Nephron (organoid): ENCODE measurements at regions not wholly inside any gene's neighbourhood (a gene's known extent, or its start where the extent isn't known, plus 50 kb on each side); places are given as distances from the start of the nearest gene placed in this dataset.

Experiments
- H3K27ac Mint-ChIP-seq, 3 experiments: 2 replicates each; pipeline ENCODE4 v1.8.0; 2020; ENCODE audit warnings: mixed read lengths in 3 of 3, mild to moderate bottlenecking in 2 of 3, moderate library complexity in 1 of 3
- H3K27me3 Mint-ChIP-seq: 2 replicates; pipeline ENCODE4 v1.8.0; 2021; ENCODE audit warnings: low read depth, mild to moderate bottlenecking, moderate library complexity, mixed read lengths
- H3K36me3 Mint-ChIP-seq: 2 replicates; pipeline ENCODE4 v1.8.0; 2020; ENCODE audit warnings: low read depth, mixed read lengths
- H3K4me1 Mint-ChIP-seq: 2 replicates; pipeline ENCODE4 v1.8.0; 2020; ENCODE audit warnings: mixed read lengths
- H3K4me3 Mint-ChIP-seq, 3 experiments: 2 replicates each; pipeline ENCODE4 v1.8.0; 2020; ENCODE audit warnings: mild to moderate bottlenecking in 3 of 3, mixed read lengths in 3 of 3, moderate library complexity in 2 of 3
- H3K9me3 Mint-ChIP-seq: 2 replicates; pipeline ENCODE4 v1.8.0; 2020; ENCODE audit warnings: mixed read lengths
- TF ChIP-seq, protein P1 (sequence below), 3 experiments: fragments of 200-600 bp; sonication (generic); IDR thresholded peaks; one replicate each; pipeline ENCODE4 v1.5.0; 2021; ENCODE audit warnings: antibody characterized with exemption in 3 of 3; ENCODE audit not compliant: unreplicated experiment in 3 of 3

DNA sequence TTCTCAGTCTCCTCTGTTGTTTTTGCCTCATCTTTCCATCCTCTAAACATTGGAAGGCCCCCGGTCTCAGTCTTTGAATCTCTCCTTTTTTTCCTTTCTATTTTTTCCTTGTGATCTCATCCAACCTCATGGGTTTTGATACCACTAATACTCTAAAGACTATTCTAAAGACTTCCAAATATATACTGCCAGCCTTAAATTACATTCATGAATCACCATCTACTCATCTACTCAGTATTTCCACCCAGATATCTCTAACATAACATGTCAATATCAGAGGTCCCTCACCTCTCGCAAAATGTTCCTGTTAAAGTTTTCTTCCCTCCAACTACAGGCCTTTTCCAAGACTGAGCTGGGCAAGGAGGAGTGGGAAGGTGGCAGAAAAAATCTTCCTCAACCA is 282.5 kb upstream of the TTC14 start:
- Mint-ChIP-seq H3K27ac (no peak overlapping the region), H3K27me3 (peaks cover 3% of the 10 kb centered on the region), H3K36me3 (no peaks in the 10 kb centered on the region), H3K9me3 (no peaks in the 10 kb centered on the region), H3K4me1 (no peaks in the 10 kb centered on the region), H3K4me3 (no peak overlapping the region)
- TF ChIP-seq, protein P1, sequence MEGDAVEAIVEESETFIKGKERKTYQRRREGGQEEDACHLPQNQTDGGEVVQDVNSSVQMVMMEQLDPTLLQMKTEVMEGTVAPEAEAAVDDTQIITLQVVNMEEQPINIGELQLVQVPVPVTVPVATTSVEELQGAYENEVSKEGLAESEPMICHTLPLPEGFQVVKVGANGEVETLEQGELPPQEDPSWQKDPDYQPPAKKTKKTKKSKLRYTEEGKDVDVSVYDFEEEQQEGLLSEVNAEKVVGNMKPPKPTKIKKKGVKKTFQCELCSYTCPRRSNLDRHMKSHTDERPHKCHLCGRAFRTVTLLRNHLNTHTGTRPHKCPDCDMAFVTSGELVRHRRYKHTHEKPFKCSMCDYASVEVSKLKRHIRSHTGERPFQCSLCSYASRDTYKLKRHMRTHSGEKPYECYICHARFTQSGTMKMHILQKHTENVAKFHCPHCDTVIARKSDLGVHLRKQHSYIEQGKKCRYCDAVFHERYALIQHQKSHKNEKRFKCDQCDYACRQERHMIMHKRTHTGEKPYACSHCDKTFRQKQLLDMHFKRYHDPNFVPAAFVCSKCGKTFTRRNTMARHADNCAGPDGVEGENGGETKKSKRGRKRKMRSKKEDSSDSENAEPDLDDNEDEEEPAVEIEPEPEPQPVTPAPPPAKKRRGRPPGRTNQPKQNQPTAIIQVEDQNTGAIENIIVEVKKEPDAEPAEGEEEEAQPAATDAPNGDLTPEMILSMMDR (IDR thresholded peaks at IDR 0.05; ENCODE audit: unreplicated experiment in 3 of 3): no peak

DNA sequence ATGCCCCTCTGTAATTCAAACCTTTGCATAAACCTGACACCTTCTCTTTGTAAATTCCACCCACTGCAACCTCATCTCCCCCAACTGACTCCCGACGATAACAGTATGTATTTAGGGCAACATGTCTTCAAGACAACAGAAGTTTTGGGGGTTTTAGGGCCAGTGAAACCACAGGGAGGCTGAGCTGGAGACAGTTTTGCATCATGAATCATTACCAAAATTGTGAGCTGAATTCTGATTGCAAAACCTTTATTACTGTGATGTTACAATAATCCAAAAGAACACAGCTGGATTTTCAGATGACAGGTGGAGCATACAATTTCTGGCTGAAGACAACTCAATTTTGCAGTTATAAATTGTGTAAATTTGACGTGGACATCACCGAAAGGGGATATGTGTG is 281.3 kb upstream of the TTC14 start:
- H3K4me1 Mint-ChIP-seq: no peaks in the 10 kb centered on the region
- peaks cover 3% of the 10 kb centered on the region for H3K27me3 Mint-ChIP-seq
- no peaks in the 10 kb centered on the region for H3K36me3 Mint-ChIP-seq
- H3K9me3 Mint-ChIP-seq: no peaks in the 10 kb centered on the region
- TF ChIP-seq, protein P1 (IDR thresholded peaks at IDR 0.05; ENCODE audit: unreplicated experiment in 3 of 3): no peak
- no peak overlapping the region for H3K27ac Mint-ChIP-seq
- no peak overlapping the region for H3K4me3 Mint-ChIP-seq

DNA sequence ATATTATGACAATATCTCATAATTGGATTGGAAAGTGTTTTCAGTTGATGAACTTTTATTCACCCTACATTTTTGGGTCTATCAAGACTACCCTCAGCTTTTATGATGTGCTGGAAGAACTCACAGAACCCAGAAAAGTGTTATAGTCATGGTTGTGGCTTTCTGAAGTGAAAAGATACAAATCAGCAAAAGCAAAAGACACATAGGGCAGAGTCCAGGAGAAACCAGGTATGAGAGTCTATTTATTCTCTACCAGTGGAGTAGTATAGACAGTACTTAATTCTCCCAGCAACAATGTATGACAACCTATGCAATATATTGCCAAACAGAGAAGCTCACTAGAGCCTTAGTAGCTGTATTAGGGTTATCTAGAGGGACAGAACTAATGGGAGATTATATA is 280.4 kb upstream of the TTC14 start:
- no peaks in the 10 kb centered on the region for H3K36me3 Mint-ChIP-seq
- H3K4me1 Mint-ChIP-seq: no peaks in the 10 kb centered on the region
- no peaks in the 10 kb centered on the region for H3K9me3 Mint-ChIP-seq
- TF ChIP-seq, protein P1 (IDR thresholded peaks at IDR 0.05; ENCODE audit: unreplicated experiment in 3 of 3): no peak
- H3K4me3 Mint-ChIP-seq: no peak overlapping the region
- H3K27ac Mint-ChIP-seq: no peak overlapping the region
- peaks cover 3% of the 10 kb centered on the region for H3K27me3 Mint-ChIP-seq

DNA sequence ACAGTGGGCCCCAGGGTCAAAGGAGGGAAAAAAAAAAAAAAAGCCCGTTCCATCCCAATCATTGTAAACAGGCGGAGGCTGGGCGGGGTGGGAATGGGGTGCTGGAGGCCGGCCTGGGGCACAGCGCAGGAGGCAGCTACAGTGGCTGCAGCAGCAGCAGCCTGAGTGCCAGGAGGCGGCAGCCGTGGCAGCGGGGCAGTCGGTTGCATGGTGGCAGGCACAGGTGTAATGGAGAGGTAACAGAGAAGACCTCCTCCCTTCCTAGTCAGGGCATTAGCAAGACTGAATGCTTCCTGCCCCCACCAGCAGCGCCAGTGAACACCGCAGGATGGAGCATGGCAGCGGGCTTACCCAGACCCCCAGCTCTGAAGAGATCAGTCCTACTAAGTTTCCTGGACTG is 279.1 kb upstream of the TTC14 start:
- no peaks in the 10 kb centered on the region for H3K36me3 Mint-ChIP-seq
- no peaks in the 10 kb centered on the region for H3K9me3 Mint-ChIP-seq
- TF ChIP-seq, protein P1 (IDR thresholded peaks at IDR 0.05; ENCODE audit: unreplicated experiment in 3 of 3): no peak
- no peaks in the 10 kb centered on the region for H3K4me1 Mint-ChIP-seq
- peaks cover 3% of the 10 kb centered on the region for H3K27me3 Mint-ChIP-seq
- no peak overlapping the region for H3K4me3 Mint-ChIP-seq
- no peak overlapping the region for H3K27ac Mint-ChIP-seq

DNA sequence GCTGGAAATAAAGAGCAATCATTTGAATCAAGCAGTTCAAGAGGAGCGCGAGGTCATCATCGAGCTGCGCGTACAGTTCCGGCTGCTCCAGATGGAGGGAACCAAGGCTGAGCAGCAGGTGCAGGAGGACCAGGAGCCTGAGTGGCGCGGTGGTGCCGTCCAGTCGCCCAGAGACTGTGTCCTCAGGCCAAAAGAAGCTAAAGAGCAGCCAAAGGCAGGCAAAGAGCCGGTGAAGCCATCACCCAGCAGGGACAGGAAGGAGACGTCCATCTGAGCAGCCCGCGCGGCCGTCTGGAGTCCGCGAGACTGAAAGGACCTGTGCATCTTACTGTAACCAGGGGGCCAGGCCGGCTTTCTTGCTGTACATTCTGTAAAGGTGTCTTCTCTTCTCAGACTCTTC is 277.2 kb upstream of the TTC14 start:
- Mint-ChIP-seq H3K27me3 (peaks cover 3% of the 10 kb centered on the region), H3K4me1 (no peaks in the 10 kb centered on the region), H3K9me3 (no peaks in the 10 kb centered on the region), H3K36me3 (no peaks in the 10 kb centered on the region), H3K27ac (no peak overlapping the region), H3K4me3 (no peak overlapping the region)
- TF ChIP-seq, protein P1 (IDR thresholded peaks at IDR 0.05; ENCODE audit: unreplicated experiment in 3 of 3): no peak

DNA sequence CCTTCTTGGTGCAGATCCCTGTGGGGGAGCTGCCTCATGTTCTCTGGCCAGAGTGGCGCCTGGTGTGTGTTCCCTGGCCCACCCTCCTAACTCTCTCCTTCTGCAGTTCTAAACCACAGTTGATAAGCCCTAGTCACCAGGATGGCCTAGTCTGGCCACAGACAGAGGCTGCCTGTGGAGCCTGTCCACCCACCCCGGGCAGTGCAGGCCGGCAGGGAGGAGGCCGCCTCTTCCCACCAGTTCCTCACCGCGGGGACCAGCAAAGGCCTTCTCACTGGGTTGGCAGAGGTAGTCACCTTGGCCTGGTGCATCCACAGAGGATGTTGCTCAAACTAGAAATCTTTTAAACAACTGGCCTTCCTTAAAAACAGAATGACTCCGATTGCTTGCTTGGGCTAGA is 276.4 kb upstream of the TTC14 start:
- Mint-ChIP-seq H3K9me3 (no peaks in the 10 kb centered on the region), H3K27me3 (peaks cover 3% of the 10 kb centered on the region), H3K4me3 (no peak overlapping the region), H3K36me3 (no peaks in the 10 kb centered on the region), H3K4me1 (no peaks in the 10 kb centered on the region), H3K27ac (no peak overlapping the region)
- TF ChIP-seq, protein P1 (IDR thresholded peaks at IDR 0.05; ENCODE audit: unreplicated experiment in 3 of 3): no peak
